VCaP (cell line): ENCODE measurements at regions not wholly inside any gene's neighbourhood (a gene's known extent, or its start where the extent isn't known, plus 50 kb on each side); places are given as distances from the start of the nearest gene placed in this dataset.
A peak's percentile ranks its signal among the peaks of the same experiment; 100 is the strongest.

Experiments
- H3K27ac ChIP-seq: fragments of 450-650 bp; 2 replicates; pipeline ENCODE4 v1.5.1; 2017
- TF ChIP-seq, protein P1 (sequence below): fragments of 450-650 bp; conservative IDR thresholded peaks from 2 replicates; pipeline ENCODE4 v1.5.1; 2017; ENCODE audit warnings: mild to moderate bottlenecking, moderate library complexity

DNA sequence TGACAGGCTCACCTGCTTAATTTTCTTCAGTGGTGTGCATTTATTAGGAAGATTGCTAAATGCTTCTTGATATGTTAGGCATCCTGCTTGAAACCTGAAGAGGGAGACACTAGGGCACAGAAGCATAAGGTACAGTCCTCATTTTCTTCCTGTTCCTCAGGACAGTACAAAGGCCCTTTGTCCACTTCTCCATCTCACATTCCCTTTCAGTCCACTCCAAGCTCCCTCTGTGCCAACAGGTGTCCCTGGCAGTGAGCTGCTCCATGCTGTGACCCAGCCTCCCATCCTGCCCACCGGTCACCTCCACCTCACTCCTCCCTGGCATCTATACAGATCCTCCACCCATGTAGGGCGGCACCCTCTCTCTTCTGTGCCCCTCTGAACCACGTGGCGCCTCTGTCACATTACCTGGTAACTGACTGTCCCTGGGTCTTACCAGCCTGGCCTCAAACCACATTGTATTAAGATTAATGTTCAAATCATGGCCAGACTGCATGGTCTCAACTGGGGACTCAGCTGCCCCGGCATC is 162.8 kb downstream of the VAPA start:
- peak overlapping the region; percentile 72; the same call in 1 of the 2 replicates for H3K27ac ChIP-seq
- TF ChIP-seq, protein P1, sequence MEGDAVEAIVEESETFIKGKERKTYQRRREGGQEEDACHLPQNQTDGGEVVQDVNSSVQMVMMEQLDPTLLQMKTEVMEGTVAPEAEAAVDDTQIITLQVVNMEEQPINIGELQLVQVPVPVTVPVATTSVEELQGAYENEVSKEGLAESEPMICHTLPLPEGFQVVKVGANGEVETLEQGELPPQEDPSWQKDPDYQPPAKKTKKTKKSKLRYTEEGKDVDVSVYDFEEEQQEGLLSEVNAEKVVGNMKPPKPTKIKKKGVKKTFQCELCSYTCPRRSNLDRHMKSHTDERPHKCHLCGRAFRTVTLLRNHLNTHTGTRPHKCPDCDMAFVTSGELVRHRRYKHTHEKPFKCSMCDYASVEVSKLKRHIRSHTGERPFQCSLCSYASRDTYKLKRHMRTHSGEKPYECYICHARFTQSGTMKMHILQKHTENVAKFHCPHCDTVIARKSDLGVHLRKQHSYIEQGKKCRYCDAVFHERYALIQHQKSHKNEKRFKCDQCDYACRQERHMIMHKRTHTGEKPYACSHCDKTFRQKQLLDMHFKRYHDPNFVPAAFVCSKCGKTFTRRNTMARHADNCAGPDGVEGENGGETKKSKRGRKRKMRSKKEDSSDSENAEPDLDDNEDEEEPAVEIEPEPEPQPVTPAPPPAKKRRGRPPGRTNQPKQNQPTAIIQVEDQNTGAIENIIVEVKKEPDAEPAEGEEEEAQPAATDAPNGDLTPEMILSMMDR: no peak

DNA sequence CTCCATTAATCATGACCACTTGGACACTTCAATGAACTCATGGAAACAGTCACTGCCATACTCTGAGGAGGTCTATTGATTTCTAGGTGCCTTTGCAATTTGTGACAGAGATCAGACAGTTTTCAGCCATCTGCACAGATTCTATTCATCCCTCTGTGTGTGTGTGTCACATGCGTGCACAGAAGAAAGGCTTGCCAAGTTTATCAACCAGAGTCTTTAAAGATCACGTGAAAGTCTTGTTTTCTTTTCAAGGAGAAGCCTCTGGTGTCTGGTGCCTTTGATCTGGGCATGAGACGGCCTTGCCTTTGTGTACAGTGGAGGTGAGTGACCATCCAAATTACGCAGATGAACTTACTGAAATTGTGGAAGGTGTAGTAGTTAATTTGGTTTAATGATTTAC is 164.2 kb downstream of the VAPA start:
- H3K27ac ChIP-seq: peak overlapping the region; percentile 72
- TF ChIP-seq, protein P1: no peak

DNA sequence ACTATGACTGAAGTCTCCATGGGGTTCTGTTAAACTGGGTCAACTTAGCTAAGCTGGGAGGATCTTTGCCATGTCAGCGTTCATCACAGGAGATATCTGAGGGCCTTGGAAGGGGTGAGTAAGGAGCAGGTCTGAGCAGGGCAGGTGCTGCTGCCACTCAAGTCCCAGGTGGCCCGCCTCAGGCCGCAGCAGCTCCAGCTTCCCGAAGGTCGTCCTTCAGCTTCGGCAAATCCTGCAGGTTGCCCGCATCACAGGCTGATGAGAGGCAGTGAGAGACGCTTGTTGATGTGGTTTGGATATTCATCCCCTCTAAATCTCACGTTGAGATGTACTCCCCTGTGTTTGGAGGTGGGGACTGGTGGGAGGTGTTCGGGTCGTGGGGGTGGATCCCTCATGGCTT is 166.6 kb downstream of the VAPA start:
- H3K27ac ChIP-seq: peak overlapping the region; percentile 72
- TF ChIP-seq, protein P1: no peak

DNA sequence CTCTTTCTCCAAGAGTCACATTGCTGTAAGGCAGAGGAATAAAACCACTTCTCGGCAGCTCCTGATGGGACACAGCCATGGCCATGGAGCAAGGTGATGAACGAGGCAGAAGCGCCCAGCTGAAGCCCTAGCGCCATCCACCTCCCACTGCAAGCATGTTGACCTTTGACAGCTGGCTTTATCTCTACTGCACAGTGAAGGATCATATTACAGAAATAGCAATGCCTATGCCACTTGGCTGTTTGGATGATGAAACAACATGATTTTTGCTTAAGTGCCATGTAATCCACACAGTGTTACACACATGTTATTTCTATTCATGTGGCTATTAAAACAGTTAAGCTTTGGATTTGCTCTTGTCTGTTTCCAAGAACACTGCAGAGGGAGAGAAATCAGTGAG is 167.7 kb downstream of the VAPA start:
- TF ChIP-seq, protein P1: no peak
- no peak overlapping the region; the same call in 1 of the 2 replicates for H3K27ac ChIP-seq

DNA sequence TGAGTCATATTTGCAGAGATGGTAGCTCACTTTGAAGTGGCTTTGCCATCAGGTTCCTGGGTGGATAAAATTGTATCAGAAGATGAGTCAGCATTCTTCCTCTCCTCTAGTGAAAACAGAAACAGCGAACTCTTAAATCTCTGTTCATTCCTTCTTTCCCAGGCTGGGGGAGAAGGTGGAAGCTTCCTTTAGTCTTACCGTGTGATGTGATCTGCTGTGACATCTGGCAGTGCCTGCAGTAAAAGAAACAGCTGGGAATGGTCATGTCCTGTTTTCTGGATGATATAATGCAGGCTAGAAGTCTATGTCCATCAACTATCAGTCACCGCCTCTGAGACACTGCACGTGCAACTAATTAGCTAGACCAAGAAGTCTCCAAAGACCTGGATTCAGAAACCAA is 171.6 kb downstream of the VAPA start:
- no peak overlapping the region for H3K27ac ChIP-seq
- TF ChIP-seq, protein P1: no peak

DNA sequence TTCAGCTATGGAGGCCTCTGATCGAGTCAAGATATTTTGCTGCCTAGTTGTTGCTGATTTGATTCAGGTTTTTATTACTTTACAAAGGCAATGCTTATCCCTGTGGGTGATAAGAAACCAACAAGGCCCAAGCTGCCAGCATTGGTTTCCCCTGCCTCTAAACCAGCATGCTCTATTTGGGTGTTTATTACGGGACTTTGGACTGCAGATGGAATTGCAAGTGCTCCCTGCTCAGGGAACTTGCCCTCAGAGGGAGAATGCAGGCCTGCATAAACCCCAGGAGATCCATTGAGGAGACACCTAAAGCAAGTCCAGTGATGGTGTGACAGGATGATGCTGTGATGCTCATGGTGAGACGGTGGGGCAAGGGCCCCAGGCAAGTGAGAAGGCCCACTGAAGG is 172.1 kb downstream of the VAPA start:
- TF ChIP-seq, protein P1: no peak
- H3K27ac ChIP-seq: no peak overlapping the region

DNA sequence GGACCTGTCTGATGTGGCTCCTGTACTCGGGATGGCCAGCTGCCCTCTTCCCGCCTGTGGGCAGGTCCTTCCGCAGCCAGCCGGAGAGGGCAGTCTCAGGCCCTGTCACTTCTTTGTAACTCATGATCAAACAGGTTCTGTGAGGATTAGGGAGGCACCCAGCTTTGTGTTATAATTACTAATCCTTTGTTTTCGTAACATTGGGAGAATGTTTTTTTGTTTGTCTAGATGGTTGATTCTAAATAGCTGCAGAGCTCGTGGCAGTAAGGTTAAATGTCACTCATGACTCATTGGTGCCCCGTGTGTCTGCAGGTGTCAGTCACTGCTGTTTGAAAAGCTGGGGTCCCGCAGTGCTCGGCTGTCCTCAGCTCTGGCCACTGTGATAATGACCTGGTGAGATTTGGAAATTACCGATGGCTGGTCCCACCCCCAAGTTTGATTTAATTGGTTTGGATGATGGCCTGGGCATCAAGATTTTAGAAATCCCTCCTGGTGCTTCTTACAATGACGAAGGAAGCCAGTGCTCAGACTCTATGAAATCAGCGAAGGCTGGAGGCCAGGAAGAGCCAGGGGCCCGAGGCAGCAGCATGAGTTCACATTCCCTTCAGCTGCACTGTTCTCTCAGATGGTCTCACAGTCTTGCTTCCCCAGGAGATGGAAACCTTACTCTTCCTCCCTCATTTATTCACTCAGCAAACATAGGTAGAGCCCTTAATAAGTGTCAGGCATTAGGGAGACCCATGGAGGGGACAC is 172.8 kb downstream of the VAPA start:
- TF ChIP-seq, protein P1: no peak
- no peak overlapping the region for H3K27ac ChIP-seq
